Natural killer cell treated with Interleukin-12 subunit alpha and Interleukin-12 subunit beta and Interleukin-15 and Interleukin-18, amount 100 ng/mL, for 72 hours (primary cell): ENCODE measurements at regions not wholly inside any gene's neighbourhood (a gene's known extent, or its start where the extent isn't known, plus 50 kb on each side); places are given as distances from the start of the nearest gene placed in this dataset.
"Not testable (repeated sequence)": the region's sequence is repeated elsewhere in the genome, so short reads cannot be mapped to it uniquely, and the experiment has no call there.

Experiments
- ATAC-seq, 2 donors: fragments of 150-1000 bp; cut with Tn5 transposase in 1 of 2; sonication (Bioruptor Pico), chemical (Tn5 transposase) in 1 of 2; 2 replicates each; pipeline ENCODE4 v1.10.0; 2021
- DNase-seq: peaks from one replicate; pipeline ENCODE4 v3.0.0; 2022; ENCODE audit warnings: low spot score
- H3K27ac Mint-ChIP-seq, 2 donors: 1 replicate in 1 of 2; 2 replicates in 1 of 2; pipeline ENCODE4 v1.8.0; 2022; ENCODE audit warnings: mixed read lengths in 2 of 2, mild to moderate bottlenecking in 1 of 2, moderate library complexity in 1 of 2
- H3K27me3 Mint-ChIP-seq, 2 donors: 1 replicate in 1 of 2; 2 replicates in 1 of 2; pipeline ENCODE4 v1.8.0; 2022; ENCODE audit warnings: mixed read lengths in 2 of 2
- H3K36me3 Mint-ChIP-seq: one replicate; pipeline ENCODE4 v1.8.0; 2022; ENCODE audit warnings: mixed read lengths
- H3K4me1 Mint-ChIP-seq, 2 donors: 1 replicate in 1 of 2; 2 replicates in 1 of 2; pipeline ENCODE4 v1.8.0; 2022; ENCODE audit warnings: low read depth in 2 of 2, mixed read lengths in 2 of 2, mild to moderate bottlenecking in 1 of 2
- H3K4me3 Mint-ChIP-seq: one replicate; pipeline ENCODE4 v1.8.0; 2022; ENCODE audit warnings: mixed read lengths
- H3K9me3 Mint-ChIP-seq: 2 replicates; pipeline ENCODE4 v1.8.0; 2022; ENCODE audit warnings: mixed read lengths

DNA sequence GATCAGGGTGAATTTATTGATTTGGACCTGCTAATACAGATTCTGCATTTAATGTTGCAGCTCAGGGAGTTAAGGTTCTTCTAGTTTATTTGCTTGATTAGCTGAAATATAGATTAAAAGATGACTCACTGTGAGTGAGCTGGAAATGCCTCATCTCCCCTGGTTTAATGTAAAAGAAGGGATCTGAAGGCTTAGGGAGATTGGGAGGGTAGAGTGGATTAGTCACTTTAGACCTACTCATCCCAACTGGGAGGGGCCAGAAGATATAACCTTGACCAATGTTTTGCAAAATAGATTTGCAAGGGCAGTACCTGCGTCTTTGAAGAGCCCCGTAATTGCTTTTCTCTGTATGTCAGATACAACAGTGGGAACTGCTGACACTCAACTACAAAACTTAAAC is 922.8 kb upstream of the ADGRL4 start:
- no peak for DNase-seq
- Mint-ChIP-seq H3K4me1 (no peaks in the 10 kb centered on the region), H3K27ac (no peak overlapping the region), H3K27me3 (no peaks in the 10 kb centered on the region), H3K9me3 (peaks cover 10% of the 10 kb centered on the region), H3K4me3 (no peak overlapping the region), H3K36me3 (no peaks in the 10 kb centered on the region)
- no peak for ATAC-seq

DNA sequence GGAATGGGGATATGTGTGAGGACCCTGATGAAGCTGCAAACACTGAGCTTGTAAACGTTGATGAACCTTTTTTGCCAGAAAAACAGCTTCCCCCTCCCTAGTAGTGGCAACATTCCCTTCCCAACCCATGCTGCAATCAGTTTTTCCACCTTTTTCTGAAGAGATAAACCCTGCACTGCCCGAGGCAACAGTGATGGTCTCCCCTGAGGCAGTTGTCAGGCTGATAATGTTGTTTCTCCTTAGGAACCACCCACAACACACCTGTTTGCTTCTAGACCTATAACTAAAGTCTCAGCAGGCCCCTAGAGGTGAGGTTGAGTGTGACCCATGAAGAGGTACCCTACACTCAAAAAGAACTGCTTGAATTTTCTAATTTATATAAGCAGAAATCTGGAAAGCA is 922.4 kb upstream of the ADGRL4 start:
- Mint-ChIP-seq H3K9me3 (peaks cover 7% of the 10 kb centered on the region), H3K4me3 (no peak overlapping the region), H3K4me1 (no peaks in the 10 kb centered on the region), H3K27me3 (no peaks in the 10 kb centered on the region), H3K27ac (no peak overlapping the region), H3K36me3 (no peaks in the 10 kb centered on the region)
- ATAC-seq (no peak), DNase-seq (no peak)

DNA sequence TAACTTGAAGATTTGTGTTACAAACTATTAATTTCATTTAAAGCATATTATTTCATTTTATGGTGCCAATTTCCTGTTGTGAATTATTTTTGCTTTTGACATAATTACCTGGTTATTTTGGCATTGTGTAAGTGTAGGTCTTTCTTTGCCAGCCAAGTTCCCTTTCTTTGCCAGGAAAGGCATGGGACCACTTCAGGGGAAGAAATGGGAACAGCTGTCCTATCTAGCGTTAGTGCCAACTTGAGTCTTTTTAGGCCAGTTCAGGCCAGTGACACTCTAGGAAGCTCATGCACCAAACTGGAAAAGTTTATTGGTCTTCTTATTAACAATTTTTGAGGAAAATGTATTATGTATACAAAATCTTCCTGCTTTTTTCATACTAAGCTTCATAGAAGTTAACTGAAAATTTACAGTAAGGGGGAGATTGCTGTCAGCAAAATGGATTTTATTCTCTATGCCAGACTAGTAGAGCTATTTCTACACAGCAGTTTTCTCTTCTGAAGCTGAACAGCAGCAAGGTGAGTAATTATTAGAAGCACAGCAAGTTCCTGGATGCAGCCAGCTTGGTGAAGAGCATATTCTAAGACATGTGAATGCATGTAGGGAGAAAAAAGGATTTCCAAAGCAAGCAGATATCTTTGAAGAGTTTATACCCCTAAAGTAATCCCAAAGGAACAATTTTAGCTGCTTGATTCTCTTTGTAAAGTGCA is 914.6 kb upstream of the ADGRL4 start:
- DNase-seq: no peak
- H3K4me3 Mint-ChIP-seq: no peak overlapping the region
- H3K4me1 Mint-ChIP-seq: no peaks in the 10 kb centered on the region
- H3K27ac Mint-ChIP-seq: no peak overlapping the region
- peaks cover 25% of the 10 kb centered on the region for H3K9me3 Mint-ChIP-seq
- peaks cover 7% of the 10 kb centered on the region for H3K36me3 Mint-ChIP-seq
- H3K27me3 Mint-ChIP-seq: no peaks in the 10 kb centered on the region
- no peak for ATAC-seq

DNA sequence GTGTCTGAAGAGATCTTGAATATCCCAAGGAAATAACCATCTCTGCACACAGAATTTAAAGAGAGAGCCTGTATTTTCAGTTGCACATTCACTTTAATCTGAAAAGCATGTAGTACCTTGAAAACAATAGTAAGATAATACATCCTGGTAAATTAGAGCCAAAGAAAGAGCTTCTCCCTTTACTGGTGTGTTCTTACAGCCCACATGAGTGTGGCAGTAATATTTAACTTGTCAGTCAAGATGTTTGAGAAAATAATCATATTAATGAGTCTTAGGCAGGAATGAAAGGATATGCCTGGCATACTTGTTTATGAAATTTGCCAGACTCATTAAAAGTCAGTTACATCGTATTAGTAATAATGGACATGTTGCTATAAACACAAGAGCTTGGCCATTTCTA is 908.4 kb upstream of the ADGRL4 start:
- Mint-ChIP-seq H3K27me3 (no peaks in the 10 kb centered on the region), H3K27ac (no peak overlapping the region), H3K9me3 (peaks cover 21% of the 10 kb centered on the region), H3K36me3 (peaks cover 7% of the 10 kb centered on the region), H3K4me1 (no peaks in the 10 kb centered on the region), H3K4me3 (no peak overlapping the region)
- DNase-seq (no peak), ATAC-seq (no peak)

DNA sequence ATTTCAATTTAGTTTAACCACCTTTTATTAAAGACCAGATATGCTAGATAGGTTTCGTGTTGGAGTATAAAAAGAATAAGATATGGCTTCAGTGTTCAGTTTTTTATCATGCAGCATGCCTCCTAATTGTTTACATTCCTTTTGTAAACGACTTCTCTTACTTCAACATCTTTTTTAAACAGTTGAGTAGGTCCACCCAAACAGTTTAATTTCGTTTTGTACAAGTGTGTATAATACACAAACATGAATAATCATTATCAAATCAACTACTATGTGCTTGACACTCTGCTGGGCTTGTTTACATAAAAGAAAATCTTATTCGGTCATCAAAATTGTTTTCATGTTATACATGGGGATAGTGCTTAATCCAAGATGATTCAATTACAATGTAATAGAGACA is 906.3 kb upstream of the ADGRL4 start:
- no peak for DNase-seq
- Mint-ChIP-seq H3K27ac (no peak overlapping the region), H3K9me3 (peaks cover 21% of the 10 kb centered on the region), H3K4me3 (no peak overlapping the region), H3K4me1 (no peaks in the 10 kb centered on the region), H3K27me3 (no peaks in the 10 kb centered on the region), H3K36me3 (peaks cover 7% of the 10 kb centered on the region)
- no peak for ATAC-seq

DNA sequence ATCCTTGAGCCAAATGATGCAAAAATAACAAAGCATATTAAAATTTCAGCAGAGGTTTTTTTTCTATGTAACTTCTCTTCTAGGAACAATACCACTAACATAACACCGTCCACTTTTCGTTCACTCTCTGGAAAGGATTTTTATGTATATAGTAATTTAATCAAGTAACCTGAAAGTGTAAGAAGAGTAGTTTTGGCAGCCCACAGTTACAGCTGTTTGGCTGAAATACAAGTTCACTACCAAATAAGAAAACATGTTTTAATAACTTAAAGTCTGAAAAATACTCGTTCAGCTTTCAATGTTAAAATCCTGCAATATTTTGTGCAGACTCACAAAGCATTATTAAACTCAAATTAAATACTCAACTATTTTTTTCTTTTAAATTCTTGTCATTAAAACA is 896.8 kb upstream of the ADGRL4 start:
- Mint-ChIP-seq H3K9me3 (peaks cover 24% of the 10 kb centered on the region), H3K4me1 (no peaks in the 10 kb centered on the region), H3K4me3 (no peak overlapping the region), H3K27me3 (no peaks in the 10 kb centered on the region), H3K27ac (no peak overlapping the region), H3K36me3 (peaks cover 8% of the 10 kb centered on the region)
- no peak for DNase-seq
- no peak for ATAC-seq

DNA sequence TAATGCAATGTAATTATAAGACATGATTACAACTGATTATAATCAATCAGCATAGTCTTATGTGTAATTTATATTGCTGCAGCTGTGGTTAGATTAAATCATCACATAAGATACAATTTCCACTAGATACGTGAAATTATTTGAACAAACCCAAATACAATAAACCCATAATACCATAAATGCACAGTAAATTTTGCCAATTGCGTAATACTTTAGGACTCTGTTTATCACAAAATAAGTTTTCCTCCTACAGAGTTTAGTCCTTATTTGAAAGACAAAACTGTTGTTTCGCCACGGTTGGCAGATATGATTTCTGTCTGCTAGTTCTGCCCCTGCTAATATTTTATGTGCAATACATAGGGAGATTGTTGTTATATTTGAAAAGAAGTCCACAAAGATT is 895.9 kb upstream of the ADGRL4 start:
- H3K4me3 Mint-ChIP-seq: no peak overlapping the region
- H3K27ac Mint-ChIP-seq: no peak overlapping the region
- no peak for ATAC-seq
- no peaks in the 10 kb centered on the region for H3K4me1 Mint-ChIP-seq
- DNase-seq: no peak
- peaks cover 8% of the 10 kb centered on the region for H3K36me3 Mint-ChIP-seq
- H3K9me3 Mint-ChIP-seq: peaks cover 24% of the 10 kb centered on the region
- no peaks in the 10 kb centered on the region for H3K27me3 Mint-ChIP-seq

DNA sequence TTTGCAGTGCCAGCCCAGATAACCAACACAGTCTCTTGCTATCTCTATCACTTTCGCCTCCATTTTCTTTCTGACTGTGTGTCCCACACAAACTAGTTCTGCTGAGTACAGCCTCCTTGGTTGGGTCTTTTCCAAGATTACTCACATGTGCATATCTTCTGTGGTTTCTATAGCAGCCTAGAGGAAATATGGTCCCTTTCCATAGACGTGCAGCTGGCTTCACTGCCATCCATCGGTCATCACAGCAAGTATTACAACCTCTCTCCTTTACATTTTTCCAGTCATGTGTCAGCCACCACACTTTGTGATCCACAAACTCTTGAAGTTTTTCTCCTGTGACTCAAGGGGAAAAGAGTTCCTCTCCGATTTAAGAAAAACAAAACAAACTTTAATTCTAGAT is 893.4 kb upstream of the ADGRL4 start:
- no peaks in the 10 kb centered on the region for H3K4me1 Mint-ChIP-seq
- H3K36me3 Mint-ChIP-seq: peaks cover 11% of the 10 kb centered on the region
- H3K4me3 Mint-ChIP-seq: no peak overlapping the region
- ATAC-seq (no peak), DNase-seq (no peak)
- no peaks in the 10 kb centered on the region for H3K27me3 Mint-ChIP-seq
- peaks cover 18% of the 10 kb centered on the region for H3K9me3 Mint-ChIP-seq
- no peak overlapping the region for H3K27ac Mint-ChIP-seq

DNA sequence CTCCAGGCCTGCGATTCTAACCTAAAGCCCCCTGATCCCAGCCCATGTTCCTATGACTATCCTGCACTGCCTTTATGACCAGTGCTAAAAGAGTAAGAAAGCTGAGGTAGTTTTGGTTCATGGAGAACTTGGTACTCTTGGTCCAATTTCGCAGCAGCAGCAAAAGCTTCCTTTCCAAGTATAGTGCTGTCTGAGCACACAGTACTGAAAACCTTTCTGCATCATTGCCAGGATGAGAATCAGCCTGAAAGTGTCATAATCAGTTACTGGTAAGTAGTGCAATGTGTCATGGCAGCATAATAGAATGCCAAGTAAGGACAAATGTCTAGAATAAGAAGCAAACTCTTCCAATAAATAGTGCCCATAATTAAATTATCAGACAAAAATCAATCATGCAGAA is 889.6 kb upstream of the ADGRL4 start:
- DNase-seq: no peak
- no peak for ATAC-seq
- H3K27ac Mint-ChIP-seq: no peak overlapping the region
- H3K4me1 Mint-ChIP-seq: no peaks in the 10 kb centered on the region
- no peak overlapping the region for H3K4me3 Mint-ChIP-seq
- no peaks in the 10 kb centered on the region for H3K27me3 Mint-ChIP-seq
- H3K36me3 Mint-ChIP-seq: peaks cover 28% of the 10 kb centered on the region
- peaks cover 33% of the 10 kb centered on the region for H3K9me3 Mint-ChIP-seq

DNA sequence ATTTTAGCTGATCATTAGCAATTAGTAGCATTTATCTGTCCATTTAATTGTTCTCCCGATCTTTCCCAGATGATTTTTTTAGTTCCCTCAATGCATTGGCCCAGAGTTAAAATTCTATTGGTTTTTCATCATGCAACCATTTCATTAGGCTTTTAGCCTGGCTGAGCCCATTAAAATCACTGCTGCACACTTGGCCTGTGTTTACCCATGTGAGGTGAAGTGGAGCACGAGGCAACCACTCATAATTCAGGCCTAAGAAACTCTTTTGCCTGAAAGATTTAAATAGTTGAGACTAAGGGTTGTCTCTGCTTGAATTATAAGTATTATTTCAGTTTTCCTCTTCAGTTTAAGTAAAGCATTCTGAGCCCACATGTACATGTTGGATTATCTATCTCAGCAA is 889.0 kb upstream of the ADGRL4 start:
- Mint-ChIP-seq H3K4me3 (no peak overlapping the region), H3K27me3 (no peaks in the 10 kb centered on the region), H3K9me3 (peaks cover 37% of the 10 kb centered on the region), H3K27ac (no peak overlapping the region), H3K4me1 (no peaks in the 10 kb centered on the region), H3K36me3 (peaks cover 33% of the 10 kb centered on the region)
- ATAC-seq: no peak
- DNase-seq: no peak

DNA sequence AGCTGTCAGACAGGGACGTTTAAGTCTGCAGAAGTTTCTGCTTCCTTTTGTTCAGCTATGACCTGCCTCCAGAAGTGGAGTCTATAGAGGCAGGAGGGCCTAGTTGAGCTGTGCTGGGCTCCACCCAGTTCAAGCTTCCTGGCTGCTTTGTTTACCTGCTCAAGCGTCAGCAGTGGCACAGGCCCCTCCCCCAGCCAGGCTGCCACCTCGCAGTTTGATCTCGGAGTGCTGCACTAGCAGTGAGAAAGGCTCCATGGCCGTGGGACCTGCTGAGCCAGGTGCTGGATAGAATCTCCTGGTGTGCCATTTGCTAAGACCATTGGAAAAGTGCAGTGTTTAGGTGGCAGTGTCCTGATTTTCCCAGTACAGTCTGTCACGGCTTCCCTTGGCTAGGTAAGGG is 887.6 kb upstream of the ADGRL4 start:
- not testable (repeated sequence) for H3K4me1 Mint-ChIP-seq, DNase-seq, H3K4me3 Mint-ChIP-seq, H3K27ac Mint-ChIP-seq, H3K27me3 Mint-ChIP-seq, ATAC-seq
- H3K36me3 Mint-ChIP-seq: peaks cover 30% of the 10 kb centered on the region
- peaks cover 26% of the 10 kb centered on the region for H3K9me3 Mint-ChIP-seq

DNA sequence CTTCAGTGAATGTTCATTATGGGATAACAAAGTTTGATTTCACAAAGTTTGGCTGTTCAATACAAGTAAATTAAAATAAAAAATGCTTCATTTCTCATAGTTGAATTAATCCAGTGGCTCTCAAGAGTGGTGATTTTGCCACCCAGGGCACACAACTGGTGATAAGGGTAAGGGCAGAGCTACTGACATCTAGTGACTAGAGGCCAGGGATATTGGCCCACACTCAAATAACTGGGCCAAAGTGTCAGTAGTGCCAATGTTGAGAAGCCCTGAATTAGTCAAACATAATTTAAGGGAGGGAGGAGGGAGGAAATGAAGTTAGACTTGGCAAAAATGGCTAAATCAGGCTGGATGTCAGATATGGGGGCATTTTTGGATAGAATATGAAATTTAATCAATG is 880.5 kb upstream of the ADGRL4 start:
- Mint-ChIP-seq H3K4me1 (no peaks in the 10 kb centered on the region), H3K27me3 (no peaks in the 10 kb centered on the region), H3K27ac (no peak overlapping the region), H3K4me3 (no peak overlapping the region), H3K36me3 (peaks cover 28% of the 10 kb centered on the region), H3K9me3 (peaks cover 24% of the 10 kb centered on the region)
- no peak for DNase-seq
- ATAC-seq: no peak

DNA sequence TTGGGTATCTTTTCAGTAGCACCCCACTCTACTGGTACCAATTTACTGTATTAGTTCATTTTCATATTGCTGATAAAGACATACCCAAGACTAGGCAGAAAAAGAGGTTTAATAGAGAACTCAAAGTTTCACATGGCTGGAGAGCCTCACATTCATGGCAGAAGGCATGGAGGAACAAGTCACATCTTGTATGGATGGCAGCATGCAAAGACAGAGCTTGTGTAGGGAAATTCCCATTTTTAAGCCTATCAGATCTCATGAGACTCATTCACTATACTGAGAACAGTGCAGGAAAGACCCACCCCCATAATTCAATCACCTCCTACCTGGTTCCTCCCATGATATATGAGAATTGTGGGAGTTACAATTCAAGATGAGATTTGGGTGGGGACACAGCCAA is 878.6 kb upstream of the ADGRL4 start:
- DNase-seq (no peak), ATAC-seq (no peak)
- Mint-ChIP-seq H3K27ac (no peak overlapping the region), H3K36me3 (peaks cover 16% of the 10 kb centered on the region), H3K9me3 (peaks cover 21% of the 10 kb centered on the region), H3K27me3 (no peaks in the 10 kb centered on the region), H3K4me1 (no peaks in the 10 kb centered on the region), H3K4me3 (no peak overlapping the region)

DNA sequence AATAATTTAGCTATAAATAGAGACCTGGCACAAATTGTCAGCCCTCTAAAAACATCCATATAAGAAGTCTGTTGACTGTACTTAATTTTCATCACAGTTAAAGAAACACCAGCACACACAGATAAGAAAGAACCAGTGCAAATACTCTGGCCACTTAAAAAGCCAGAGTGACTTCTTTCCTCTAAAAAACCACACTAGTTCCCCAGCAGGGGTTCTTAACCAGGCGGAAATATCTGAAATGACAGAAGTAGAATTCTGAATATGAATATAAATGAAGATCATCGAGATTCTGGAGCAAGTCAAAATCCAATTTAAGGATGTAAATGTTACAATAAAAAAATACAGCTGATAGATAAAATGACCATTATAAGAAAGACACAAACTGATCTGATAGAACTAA is 870.6 kb upstream of the ADGRL4 start:
- Mint-ChIP-seq H3K4me3 (no peak overlapping the region), H3K4me1 (no peaks in the 10 kb centered on the region), H3K36me3 (peaks cover 25% of the 10 kb centered on the region), H3K27ac (no peak overlapping the region), H3K27me3 (no peaks in the 10 kb centered on the region), H3K9me3 (peaks cover 40% of the 10 kb centered on the region)
- ATAC-seq (no peak), DNase-seq (no peak)

DNA sequence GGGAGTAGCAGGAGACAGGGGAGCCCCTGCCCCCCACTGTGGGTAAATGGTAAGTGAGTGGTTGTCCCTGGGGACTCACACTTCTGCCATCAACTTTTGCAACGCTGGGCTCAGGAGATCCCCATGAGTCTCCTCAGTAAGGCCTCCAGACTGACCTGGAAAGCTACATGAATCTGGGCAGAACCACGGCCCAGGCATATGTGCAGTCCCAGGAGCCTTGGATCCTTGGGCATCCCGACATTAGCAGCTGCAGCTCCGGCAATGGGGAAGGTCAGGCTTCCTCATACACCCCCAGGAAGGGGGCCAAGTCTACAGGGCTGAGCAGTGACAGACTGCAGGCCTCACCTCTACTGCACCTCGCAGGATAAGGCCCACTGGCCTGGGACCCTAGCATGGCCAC is 868.7 kb upstream of the ADGRL4 start:
- Mint-ChIP-seq H3K4me3 (no peak overlapping the region), H3K27me3 (no peaks in the 10 kb centered on the region), H3K4me1 (no peaks in the 10 kb centered on the region), H3K27ac (no peak overlapping the region), H3K36me3 (peaks cover 22% of the 10 kb centered on the region), H3K9me3 (peaks cover 34% of the 10 kb centered on the region)
- ATAC-seq: no peak
- no peak for DNase-seq
